HG03558 (cell line): ENCODE measurements at regions not wholly inside any gene's neighbourhood (a gene's known extent, or its start where the extent isn't known, plus 50 kb on each side); places are given as distances from the start of the nearest gene placed in this dataset.

Experiments
- ATAC-seq: cut with Tn5 transposase; IDR thresholded peaks from one replicate; pipeline ENCODE4 v1.9.1; 2021; ENCODE audit warnings: moderate number of reproducible peaks; ENCODE audit not compliant: unreplicated experiment; ENCODE audit errors: extremely low read depth

DNA sequence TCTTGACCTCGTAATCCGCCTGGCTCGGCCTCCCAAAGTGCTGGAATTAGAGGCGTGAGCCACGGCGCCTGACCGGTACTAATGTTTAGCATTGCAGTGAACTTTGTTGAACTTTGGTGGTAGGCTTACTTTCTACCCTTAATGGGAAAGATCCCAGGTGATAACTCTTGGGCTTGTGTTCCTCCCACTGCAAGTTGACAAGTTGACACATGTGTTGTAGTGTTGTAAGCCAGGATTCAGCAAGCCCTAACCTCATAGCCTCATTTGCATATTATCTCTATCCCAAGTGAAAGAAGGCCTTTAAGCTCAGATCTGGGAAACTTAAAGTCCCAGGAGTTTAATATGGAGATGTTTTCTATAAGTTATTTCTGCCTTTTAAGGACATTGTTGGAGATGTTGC, 80.0 kb upstream of the CLCN4 start:
- no peak for ATAC-seq

DNA sequence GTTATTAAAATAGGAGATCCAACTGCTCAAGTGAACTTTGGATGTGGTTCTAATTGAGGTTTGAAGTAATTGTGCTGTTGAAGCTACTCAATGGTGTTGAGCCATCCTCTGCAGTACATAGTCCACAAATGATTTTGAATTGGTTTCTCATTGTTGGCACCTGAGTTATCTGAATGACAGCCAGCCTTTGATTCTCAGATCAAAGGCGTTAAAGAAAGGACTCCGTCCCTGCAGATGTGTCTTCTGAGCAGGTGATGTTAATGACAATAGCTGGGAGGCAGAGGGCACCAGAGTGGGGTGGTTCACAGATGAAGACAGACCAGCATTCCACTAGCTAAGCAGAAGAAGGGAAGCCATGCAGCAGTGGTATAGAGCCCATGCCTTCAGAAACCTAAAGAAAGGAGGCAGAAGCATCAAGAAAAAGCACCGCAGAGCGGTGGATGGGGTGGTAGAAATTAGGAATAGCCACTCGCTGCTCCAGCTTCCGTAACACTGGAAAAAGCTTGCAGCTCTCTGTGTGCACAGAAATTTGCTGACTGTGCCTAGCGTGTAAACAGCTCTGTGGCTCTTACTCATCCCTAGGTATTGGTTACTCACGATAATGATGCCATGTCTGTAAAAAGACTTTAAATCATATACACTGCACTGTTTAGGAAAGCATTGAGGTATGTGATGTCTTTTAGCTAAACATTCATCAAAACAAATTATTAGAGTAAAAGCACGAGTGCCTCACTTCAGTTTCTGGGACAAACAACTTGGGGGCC, 79.2 kb upstream of the CLCN4 start:
- ATAC-seq, result no peak

DNA sequence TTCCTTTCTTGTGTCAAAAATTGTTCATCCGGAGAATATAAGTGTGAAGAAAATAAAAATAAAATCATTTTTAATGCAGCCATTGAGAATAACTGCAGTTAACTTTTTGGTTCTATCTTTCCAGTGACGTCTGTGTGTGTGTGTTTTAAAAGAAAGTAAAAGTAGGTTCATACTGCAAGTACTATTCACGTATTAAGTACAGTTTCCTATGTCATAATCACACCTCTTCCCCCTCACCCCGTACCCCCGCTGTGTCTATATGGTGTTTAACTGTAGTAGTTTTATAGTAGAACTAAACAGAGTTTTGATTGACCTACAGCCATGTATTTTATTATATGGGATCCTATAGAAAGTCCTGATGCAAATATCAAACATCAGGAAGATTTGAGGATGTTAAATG, 78.5 kb upstream of the CLCN4 start:
- ATAC-seq, result no peak

DNA sequence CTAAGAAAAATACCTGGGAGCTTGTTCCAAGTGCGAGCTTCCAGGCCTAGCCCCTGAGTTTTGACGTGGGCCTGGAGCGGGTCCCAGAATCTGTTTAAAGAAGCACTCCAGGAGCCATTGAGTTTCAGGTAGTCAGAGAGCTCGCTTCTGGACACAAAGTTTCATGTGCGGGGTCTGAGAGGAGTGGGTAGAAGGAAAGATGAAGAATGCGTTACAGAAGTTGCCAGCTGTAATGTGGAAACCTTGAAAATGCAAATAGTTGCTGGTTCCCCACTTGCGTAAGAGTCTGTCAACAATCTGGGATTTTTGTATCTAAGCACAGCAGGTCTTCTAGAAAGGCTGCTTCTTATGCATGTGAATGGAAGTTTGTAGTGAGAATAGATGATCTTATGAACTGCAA, 77.5 kb upstream of the CLCN4 start:
- no peak for ATAC-seq

DNA sequence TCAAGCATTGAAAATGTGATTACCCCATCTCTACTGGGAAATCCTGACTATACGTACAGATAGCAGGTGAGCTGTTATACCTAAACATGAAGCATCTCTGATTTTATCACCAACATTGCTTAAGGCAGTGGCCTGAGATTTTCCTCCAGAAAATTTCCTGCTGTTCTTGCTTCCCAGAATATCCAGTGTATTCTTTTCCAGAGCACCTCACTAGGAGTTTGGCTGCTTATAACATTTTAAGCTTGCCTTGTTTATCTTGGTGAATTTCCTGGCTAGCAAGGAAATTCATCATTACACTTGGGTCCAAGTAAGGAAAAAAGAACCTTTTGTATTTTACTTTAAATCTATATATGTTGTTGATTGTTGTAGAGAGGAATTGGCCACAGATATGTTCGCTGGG, 73.0 kb upstream of the CLCN4 start:
- ATAC-seq, result no peak

DNA sequence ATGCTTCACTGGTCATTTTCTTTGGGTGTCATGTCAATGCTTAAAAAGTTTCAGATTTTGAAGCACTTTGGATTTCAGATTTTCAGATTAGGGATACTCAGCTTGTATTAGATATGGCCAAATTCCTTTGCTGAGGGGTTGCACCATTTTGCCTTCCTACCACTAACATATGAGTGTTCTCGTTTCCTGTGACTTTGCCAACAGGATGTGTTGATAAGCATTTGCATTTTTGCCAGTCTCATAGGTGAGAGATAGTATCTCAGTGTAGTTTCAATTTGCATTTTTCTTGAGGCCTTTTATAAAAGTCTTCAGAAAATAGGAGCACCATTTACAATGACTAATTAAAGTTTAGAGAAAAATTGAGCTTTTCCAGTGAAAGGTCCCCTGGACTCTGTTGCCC, 71.6 kb upstream of the CLCN4 start:
- no peak for ATAC-seq

DNA sequence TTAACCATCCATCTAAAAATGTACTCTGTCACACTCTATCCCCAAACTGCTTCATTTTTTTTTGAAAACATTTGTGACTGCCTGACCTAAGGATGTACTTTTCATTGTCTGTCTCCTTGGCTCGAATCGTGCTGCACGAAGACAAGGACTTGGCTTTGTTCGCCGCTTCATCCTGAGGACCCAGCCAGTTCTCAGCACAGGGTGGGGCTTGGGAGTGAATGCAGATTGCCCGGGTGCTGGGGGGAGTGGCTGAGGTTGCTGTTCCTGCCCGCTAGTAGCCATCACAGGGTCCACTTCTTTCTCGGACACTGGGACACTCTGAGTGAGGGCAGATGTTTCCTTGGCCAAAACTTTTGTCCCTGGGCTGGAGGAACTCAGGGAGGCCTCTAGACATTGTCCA, 70.1 kb upstream of the CLCN4 start:
- ATAC-seq, result no peak

DNA sequence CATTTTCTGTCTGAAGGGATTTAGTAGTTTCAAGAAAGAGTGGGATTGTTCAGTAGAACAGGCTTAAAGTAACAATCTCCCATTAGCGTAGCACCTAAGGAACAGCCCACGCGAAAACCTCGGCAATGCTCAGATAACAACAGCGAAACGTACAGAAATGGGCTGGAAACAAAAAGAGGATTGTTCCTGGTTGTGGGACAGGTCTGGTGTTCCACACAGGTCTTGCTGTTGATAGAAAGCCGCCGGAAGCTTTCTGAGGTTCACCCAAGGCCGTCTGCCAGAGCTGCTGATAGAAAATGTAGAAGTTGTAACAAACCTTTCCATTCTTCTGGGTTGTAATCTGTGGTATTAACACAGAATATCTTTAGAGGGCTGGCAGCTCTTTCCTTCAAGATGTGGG, 69.4 kb upstream of the CLCN4 start:
- no peak for ATAC-seq

DNA sequence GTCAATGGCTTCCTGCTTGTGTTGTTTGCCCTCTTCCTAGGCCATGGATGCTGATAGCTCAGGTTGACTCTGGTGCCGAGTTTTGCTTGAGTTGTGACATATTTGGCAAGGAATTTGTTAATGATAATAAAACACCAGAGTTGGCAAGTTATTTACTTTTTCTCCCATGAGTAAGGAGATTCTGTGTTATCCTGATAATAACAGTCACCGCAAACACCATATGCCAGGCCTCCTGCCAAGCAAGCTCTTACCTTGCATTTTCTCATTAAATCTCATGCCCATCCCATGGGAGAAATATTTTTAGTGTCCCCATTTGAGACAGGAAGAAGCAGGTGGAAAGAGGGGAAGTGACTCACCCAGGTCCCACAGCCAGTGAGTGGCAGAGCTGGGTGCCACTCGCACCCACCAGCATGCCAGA, 67.4 kb upstream of the CLCN4 start:
- ATAC-seq, result no peak

DNA sequence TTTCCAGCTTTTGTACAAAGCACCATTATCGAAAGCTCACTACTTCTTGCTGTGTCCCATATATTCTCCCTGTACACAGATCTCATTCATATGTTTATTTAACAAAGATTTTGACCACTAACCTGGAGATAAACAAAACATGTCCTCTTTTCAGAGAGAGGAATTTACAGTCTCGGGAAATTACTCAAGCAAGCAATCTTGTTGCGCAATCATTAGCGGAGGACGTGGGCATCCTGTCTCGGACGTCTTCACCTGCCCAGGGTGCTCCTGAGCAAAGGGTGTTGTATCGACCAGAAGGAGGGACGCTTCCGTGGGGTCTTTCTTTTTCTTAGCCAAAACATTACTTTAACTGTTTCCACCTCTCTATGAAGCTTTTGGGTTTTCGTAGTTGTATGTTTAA, 66.5 kb upstream of the CLCN4 start:
- no peak for ATAC-seq

DNA sequence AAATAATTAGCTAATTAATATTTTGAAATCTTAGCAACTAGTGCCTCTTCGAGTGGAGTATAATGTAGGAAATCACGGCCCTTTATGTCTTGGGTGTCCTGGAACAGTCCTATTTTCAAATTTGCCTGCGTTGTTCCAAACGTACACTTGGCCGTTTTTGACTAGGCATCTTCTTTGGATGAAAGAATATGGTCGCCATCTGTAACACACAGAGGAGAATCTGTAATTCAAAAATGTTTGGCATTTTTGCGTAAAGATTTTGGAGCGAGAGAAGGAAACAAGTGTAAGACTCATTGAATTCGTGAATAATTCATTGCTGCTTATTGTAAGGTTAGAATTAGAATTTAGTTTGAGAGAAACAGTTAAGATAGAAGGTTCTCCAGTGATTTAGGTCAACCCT, 61.5 kb upstream of the CLCN4 start:
- no peak for ATAC-seq

DNA sequence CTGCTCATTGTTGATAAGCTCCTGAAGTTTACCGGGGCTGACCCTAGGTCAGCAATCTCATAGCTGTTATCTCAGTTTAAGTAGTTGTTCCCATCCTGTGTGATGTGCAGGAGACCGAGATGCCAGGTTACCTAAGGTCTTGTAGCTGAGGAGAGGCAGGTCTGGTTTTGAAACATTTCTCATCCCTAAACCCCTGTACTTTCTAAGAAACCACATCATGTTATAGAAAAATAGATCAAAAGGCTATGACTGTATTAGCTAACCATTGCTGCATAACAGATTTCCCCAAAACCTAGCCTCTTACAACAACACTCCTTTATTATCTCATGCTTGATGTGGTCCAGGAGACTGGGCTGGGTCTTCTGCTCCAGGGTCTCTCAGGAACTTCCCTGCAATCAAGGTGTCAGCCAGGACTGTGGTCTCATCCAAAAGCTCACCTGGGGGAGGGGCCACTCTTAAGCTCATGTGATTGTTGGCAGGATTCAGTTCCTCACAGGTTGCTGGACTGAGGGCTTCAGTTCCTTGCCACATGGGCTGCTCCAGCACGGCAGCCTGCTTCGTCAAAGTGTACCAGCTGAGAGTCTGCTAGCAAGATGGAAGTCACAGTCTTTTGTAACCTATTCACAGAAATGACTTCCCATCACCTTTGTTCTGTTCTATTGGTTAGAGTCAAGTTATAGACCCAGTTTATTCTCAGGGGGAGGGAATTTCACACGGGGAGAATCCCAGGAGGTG, 60.9 kb upstream of the CLCN4 start:
- no peak for ATAC-seq

DNA sequence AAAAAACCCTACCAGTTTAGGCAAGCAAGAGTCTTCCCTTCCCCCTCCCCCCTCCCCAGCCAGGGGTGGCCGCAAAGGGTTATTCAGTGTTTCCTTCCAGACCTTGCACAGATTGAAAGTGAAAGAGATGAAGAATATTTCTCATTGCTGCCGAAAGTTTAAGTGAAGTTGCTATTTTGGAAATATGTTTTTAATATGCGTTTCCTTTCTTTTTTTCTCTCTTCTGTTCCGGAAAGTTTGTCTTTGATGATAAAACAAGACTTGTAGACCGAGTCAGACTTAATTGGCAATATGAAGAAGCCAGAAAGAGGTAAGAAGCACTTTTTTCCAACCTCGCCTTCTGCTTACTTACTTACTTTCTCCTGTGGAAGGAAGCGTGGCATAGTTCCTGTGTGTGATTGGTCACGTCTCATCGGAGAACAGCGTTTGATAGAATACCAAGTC, 58.5 kb upstream of the CLCN4 start:
- peak; percentile 54 for ATAC-seq

DNA sequence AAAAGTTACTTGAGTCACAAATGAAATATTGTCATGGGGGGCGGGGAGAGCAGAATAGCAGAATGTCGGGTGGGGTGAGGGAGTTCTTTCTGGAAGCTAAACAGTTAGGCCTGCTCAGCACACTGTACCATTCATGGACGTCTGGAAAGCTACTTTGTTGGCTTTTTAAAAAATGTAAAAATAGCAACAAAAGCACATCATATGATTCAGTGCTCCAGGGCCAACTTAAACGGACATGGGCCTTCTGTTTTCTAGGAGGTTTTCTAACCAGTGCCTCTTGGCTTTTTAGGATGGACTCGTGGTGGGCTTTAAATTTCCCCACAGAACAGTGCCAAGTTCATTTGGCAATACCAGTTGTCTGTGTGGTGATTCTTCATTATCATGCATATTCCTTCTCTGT, 57.4 kb upstream of the CLCN4 start:
- ATAC-seq, result no peak

DNA sequence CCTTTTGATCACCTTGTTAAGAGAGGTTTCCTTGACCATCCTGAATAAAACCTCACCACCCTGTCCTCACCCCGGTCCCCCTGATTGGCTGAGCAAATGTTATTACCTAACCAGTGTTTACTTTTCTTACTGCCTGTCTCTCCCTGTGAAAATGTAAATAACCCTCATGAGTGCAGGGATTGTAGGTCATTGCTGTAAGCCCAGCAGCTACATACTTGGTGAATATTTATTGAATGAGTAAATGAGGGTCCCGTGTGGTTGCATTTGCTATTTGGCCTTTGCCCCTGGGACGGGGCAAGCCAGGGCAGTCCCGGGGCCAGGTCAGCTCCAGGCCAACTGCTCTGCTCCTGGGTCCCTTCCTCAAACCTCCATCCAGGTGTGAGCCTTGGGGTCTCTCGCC, 55.5 kb upstream of the CLCN4 start:
- ATAC-seq, result no peak

DNA sequence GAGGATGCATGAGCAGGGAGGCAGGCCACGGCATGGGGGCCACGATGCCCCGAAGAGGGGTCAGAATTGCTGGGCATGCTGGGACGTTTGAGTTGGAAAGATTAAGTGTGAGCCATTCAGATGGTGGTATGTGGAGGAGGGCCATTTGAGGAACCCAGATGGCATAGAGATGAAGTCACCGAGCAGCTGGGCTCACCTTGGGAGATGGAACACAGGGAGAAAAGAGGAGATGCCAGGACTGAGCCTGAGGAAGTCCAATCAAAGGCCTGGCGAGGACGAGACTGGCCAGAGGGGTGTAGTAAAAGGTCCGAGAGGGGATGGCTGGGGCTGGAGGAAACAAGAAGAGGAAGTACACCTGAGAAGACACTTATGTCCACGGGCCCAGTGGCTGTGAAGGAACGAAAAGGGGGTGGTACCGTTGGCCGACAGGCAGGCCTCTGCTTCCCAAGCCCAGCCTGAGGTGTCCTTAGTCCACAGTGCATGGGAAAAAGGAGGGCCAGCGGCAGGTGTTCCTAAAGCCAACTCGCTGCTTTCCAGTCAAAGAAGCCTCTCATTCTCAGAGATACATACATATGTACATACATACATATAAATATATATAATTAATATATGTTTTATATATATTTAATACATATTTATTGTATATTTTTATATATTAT, 54.6 kb upstream of the CLCN4 start:
- ATAC-seq, result no peak

DNA sequence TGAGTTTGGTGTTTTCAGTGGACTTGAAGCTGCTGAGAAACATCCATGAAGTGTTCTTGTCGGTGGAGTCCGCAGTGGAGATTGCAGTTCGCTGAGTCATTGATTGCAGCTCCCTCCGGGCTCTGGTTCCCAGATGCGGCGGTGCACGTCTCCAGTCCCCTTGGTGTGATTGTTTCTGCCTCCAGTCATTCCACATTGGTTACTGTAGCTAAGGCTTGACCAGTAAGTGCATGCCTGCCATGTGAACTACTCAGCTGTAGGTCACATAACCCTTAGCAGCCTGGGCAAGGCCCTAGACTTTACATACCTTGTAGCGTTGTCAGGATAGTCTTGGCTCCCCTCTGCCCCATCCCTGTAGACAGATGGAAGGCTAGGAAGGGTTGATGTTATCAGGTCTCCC, 53.8 kb upstream of the CLCN4 start:
- ATAC-seq, result no peak

DNA sequence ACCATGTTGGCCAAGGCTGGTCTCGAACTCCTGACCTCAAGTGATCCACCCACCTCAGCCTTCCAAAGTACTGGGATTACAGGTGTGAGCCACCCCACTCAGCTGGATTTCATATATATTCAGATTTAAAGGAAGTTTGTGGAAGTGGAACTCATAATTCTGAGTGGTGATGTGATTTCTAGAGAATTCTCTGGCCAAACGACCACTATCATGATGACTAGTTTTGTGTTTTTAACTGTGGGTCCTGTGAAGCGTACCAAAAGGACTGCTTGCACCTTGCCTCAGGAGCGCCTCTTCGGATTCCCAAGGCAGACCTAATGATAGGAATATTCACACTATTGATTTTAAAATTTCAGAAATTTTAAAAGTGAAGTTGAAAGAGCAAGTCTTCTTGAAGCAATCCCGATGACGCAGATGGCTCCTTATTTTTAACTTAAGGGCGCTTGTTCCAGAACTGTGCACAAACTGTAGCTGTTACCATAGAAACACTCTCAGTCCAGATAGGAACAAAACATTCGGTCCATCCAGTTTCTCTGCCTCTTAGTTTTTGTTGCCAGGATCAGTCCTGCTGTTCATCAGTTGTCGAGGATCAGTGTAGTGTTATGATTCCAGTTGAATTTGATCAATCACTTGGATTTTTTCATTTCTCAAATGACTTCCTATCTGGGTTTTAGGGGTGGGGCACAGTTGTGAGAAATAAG, 51.7 kb upstream of the CLCN4 start:
- ATAC-seq, result no peak

DNA sequence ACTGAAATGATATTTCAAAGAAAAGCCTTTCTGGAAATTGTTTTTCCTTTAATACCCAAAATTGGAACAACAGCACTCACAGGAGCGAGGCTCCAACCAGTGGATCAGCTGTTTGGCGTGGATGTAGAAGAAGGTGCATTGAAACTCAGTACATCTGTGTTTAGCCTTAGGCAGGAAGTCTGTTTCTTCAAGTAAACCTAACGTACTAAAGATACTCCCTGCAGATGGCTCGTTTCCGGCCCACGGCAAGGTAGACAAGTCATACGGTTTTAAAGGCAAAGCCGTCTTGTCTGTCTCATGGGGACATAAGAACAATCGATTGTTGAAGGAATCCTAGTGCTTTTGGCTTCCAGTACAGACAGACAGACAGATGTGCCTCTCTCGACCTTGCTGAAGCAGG, 50.0 kb upstream of the CLCN4 start:
- ATAC-seq, result peak; percentile 56
